HG02678 (cell line): ENCODE measurements at regions not wholly inside any gene's neighbourhood (a gene's known extent, or its start where the extent isn't known, plus 50 kb on each side); places are given as distances from the start of the nearest gene placed in this dataset.
A peak's percentile ranks its signal among the peaks of the same experiment; 100 is the strongest.

ENCODE experiments used
- ATAC-seq: cut with Tn5 transposase; IDR thresholded peaks from one replicate; pipeline ENCODE4 v1.9.1; 2021; ENCODE audit warnings: mild to moderate bottlenecking, moderate library complexity; ENCODE audit not compliant: unreplicated experiment

DNA sequence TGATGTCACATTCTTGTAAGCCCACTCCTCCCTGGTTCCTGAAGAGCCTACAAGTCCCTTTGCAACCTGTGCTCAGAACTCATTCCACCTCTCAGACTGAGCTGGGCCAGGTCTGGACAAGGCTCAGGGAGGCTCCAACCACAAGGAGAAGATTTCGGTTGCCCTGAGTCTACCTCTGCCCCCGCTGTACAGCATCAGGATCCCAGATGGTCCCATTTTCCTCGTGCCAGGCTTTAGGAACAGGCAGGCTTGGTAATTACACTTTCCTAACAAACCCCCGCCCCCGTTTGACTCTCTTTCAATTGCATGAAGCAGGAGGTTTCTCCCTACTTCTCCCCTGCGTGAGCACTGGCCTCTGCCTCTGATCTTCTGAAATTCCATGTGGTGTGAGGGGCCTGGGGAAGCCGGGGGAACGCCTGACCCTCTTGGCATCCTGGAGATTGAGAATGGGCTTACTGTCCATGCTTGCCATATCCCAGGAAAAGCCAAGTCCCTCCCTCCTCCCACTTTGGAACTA is 86.9 kb upstream of the CTNNA1 start:
- no peak for ATAC-seq

DNA sequence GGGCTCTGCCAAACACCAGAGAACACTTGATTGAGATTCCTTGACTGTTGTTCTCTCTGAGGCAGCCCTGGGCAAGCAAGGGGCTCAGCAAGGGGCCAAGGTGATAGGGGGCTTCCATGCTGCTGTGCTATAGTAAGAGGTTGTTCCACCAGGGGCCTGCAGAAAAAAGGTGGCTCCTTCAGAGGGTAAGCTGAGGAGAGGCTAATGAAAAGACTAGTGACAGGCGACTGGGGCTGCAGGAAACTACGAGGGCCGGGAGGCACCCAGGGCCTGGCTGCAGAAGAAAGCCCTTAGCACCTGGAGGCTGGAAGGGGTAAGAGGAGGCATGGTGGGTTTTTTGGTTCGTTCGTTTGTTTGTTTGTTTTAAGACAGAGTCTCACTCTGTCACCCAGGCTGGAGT is 88.0 kb upstream of the CTNNA1 start:
- ATAC-seq: no peak

- no peak for ATAC-seq
These were observed 88.8 kb upstream of the CTNNA1 start for GRCh38 chr5:138664276-138664943.

GRCh38 chr5:138663561-138663960 is 88.4 kb upstream of the HSPA9 start:
- no peak for ATAC-seq

DNA sequence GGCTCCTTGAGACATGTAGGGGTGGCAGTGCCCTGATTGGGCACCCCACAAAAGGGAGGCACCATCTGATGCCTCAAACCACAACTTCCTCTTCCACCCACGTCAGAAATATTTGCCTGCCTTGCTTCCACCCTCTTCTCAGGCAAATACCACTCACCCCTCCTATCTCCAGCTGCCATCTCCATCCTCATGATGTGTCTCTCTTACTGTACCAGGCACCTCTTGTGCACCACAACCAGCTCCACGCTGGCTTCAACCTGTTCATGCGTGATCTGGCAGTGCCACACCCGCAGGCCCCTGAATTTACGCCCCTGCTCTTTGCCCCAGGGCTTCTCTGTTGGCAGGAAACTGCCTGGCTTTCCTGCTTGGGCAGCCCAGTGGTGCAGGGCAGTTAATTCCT is 87.8 kb upstream of the HSPA9 start:
- ATAC-seq: no peak

- ATAC-seq: no peak
These were observed 87.4 kb upstream of the HSPA9 start for GRCh38 chr5:138662599-138662998.

GRCh38 chr5:138661991-138662434 is 86.8 kb upstream of the HSPA9 start:
- ATAC-seq: no peak

GRCh38 chr5:138661291-138661960 is 86.2 kb upstream of the HSPA9 start:
- ATAC-seq: no peak

- no peak for ATAC-seq
These were observed 84.9 kb upstream of the HSPA9 start for GRCh38 chr5:138660051-138660572.

GRCh38 chr5:138659561-138659960 is 84.4 kb upstream of the HSPA9 start:
- ATAC-seq: no peak

DNA sequence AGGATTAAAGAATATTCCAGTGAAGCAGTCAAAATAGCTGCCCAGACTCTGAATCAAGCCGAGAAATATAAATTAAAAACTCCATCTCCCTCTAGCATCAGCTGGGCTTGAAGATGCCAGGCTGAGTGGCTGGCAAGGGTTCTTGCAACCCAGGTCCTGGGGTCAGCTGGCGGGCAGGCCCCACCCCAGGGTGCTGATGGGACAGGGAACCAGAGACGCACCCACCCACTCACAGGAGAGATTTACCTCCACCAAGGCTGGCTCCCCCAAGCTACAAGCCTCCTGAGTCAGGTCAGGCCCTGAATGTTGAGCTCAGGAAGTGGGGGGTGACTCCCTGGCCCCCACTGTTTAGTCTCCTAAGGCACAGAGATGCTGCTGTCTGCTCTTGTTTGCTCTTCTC is 83.9 kb upstream of the HSPA9 start:
- no peak for ATAC-seq

DNA sequence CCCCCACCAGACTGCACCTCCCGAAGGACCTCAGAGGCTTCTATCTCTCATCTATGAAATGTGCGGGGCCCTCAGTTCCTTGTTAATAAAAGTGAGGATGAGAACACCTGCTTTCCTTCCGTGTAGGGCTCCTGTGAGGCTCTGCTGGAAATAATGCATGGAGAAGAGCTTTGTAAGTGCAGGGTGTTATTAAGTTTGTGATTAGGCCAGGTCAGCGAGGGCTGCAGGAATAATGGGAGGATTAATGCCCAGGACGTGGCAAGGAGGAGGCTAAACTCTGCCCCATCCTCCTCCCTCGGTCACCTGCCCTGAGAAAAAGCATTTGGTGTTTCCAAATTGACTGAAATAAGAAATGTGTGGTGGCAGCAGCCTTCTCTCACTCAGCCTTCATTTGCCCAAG is 83.5 kb upstream of the HSPA9 start:
- no peak for ATAC-seq

- ATAC-seq: no peak
These were observed 82.2 kb upstream of the HSPA9 start for GRCh38 chr5:138657360-138657759.

GRCh38 chr5:138656916-138657315 is 81.7 kb upstream of the HSPA9 start:
- no peak for ATAC-seq

DNA sequence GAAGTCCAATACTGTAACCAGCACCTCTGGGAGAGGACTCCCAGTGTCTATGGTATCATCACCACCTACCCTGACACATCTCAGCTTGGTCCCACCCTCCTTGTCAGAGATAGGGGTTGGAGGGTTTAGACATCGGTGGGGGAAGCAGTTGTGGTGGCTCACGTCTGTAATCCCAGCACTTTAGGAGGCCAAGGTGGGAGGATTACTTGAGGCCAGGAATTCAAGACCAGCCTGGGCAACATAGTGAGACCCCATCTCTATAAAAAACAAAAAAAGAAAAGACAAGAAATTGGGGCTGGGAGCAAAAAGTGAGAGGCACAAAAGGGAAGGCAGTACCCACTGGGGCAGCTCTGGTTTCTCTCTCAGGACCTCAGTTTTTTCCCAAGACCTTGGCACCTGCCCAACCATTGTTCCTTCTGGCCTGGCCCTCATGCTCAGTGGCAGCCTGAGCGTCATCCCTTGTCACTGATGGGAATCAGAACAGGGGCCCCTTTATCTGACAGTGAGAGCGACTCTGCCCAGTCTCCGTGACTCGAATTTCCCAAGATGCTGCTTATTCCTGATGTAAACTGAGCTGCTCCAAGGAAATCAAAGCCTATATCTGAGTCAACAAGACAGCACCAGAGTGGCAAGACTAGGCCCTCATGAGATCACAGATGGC is 80.5 kb upstream of the HSPA9 start:
- no peak for ATAC-seq

DNA sequence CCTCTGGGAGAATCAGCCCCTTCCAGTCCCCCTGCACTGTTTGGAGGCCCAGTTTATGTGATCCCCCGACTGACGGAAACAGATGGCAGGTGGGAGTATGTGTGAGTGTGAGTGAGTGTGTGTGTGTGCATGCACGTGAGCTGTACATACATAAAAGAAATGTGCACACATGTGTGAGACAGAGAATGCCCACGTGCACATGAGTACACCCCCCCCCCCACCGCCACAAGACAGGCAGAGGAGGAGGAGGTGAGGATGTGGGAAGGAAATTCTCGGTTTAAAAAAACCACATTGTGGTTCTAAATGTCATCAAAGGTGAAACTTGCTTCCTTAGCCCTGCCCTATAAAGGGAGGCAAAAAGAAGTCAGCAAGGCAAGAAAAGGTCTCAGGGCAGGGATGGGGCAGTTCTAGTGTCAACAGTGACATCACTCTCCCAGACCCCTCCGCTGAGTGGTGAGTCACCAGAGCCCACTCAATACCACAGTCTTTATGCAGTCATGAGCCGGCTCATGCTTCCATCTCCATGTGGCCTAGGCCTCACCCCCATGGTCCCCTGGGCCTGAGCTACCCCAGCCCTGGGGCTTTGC is 79.2 kb upstream of the HSPA9 start:
- peak; percentile 69 for ATAC-seq

GRCh38 chr5:138653502-138653901 is 78.3 kb upstream of the HSPA9 start:
- no peak for ATAC-seq

DNA sequence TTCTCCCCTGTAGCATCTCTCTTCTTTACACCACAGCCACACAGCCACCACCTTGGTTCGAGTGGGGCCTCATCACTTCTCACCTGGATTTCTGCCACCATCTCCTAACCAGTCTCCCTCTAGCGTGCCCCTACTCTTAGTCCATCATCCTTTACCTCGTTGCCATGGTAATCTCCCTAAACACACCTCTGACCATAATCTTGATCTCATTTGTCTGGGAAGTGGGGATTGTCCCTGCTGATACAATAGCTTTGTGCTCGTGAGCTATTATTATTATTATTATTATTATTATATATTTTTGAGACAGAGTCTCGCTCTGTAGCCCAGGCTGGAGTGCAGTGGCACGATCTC is 76.5 kb upstream of the HSPA9 start:
- ATAC-seq: no peak

GRCh38 chr5:138651058-138651766 is 76.0 kb upstream of the HSPA9 start:
- ATAC-seq: no peak

DNA sequence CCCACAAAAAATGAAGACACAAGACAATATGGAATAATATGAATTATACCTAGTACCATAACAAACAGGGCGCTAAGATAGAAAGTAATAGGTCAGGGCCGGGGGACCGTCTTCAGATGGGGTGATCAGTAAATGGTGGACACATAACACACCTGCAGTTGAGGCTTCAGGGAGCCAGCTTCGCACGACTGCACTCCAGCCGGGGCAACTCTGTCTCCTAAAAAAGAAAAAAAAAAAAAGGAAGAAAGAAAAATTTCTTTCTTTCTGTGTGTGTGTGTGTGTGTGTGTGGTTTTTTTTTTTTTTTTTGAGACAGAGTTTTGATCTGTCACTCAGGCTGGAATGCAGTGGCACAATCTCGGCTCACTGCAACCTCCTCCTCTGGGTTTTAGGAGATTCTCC is 75.0 kb upstream of the HSPA9 start:
- no peak for ATAC-seq

DNA sequence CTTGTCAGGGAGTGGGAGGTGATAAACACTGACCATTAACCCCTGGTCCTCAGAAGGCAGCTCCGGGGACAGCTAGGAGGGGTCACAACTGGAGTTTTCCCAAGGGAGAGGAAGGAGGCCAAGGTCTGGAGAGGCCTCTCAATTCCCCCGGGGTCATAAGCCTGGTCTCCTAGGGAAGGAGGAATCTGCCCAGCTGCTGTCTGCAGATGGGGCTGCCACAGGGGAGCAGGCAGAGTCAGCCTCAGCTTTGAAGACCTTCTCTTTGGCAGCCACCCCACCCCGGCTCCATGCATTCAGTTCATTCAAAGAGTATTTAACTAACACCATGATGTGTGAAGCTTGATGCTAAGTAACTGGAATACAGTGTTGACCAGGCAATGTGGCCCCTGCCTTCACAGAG is 74.6 kb upstream of the HSPA9 start:
- ATAC-seq: no peak
